OCI-LY7 (cell line): ENCODE measurements at regions not wholly inside any gene's neighbourhood (a gene's known extent, or its start where the extent isn't known, plus 50 kb on each side); places are given as distances from the start of the nearest gene placed in this dataset.

Experiments
- EZH2phosphoT487 ChIP-seq: fragments of 200-600 bp; sonication (generic); IDR thresholded peaks from 2 replicates; pipeline ENCODE4 v1.6.1; 2018; ENCODE audit warnings: low read depth, borderline replicate concordance, mild to moderate bottlenecking, mixed run types, antibody characterized with exemption, low read length, moderate library complexity, mixed read lengths
- TF ChIP-seq, protein P1 (sequence below): fragments of 200-600 bp; sonication (generic); conservative IDR thresholded peaks from 2 replicates; pipeline ENCODE4 v1.5.1; 2014; ENCODE audit warnings: mild to moderate bottlenecking, antibody characterized with exemption, low read length, moderate library complexity, mixed read lengths

DNA sequence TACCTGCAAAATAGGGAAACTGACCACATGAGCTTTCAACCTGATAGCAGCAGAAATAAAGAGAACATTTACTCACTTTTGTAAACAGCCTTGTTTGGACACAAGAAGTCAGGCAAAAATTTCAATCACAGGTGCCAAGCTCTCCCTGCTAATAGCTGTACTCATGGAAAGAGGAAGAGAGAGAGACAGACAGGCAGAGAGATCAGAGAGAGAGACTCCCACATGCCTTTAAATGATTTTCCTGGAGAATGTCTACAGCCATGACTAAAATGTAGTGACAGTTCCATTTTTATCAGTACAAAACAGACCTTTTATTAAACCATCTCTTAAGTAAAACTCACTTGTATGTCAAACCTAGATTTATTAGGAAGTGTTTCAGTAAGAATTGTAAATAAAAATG is 752.9 kb downstream of the TRAM1L1 start:
- TF ChIP-seq, protein P1, sequence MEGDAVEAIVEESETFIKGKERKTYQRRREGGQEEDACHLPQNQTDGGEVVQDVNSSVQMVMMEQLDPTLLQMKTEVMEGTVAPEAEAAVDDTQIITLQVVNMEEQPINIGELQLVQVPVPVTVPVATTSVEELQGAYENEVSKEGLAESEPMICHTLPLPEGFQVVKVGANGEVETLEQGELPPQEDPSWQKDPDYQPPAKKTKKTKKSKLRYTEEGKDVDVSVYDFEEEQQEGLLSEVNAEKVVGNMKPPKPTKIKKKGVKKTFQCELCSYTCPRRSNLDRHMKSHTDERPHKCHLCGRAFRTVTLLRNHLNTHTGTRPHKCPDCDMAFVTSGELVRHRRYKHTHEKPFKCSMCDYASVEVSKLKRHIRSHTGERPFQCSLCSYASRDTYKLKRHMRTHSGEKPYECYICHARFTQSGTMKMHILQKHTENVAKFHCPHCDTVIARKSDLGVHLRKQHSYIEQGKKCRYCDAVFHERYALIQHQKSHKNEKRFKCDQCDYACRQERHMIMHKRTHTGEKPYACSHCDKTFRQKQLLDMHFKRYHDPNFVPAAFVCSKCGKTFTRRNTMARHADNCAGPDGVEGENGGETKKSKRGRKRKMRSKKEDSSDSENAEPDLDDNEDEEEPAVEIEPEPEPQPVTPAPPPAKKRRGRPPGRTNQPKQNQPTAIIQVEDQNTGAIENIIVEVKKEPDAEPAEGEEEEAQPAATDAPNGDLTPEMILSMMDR, result no peak
- TF ChIP-seq EZH2phosphoT487, result no peak
